GM12878 (cell line): ENCODE measurements at regions not wholly inside any gene's neighbourhood (a gene's known extent, or its start where the extent isn't known, plus 50 kb on each side); places are given as distances from the start of the nearest gene placed in this dataset.

Source experiments
- ATAC-seq: fragments of 200-7000 bp; cut with Tn5 transposase; 3 replicates; pipeline ENCODE4 v1.9.1; 2020; ENCODE audit warnings: mild to moderate bottlenecking, moderate library complexity
- BruUV-seq: library from RNA; stranded (reverse); fragments of 400-500 nt; replicated peaks from 2 replicates; lab custom pipeline; 2021; lab: Mats Ljungman, UMichigan
- CTCF ChIA-PET: fragments of 300-600 bp; sonication (Branson Sonifier 250); formaldehyde crosslinking; extraction: SDS; loops from one replicate; lab custom pipeline; 2021; ENCODE audit warnings: inconsistent platforms; lab: Yijun Ruan, JAX
- POLR2A ChIA-PET: fragments of 350-600 bp; formaldehyde crosslinking; extraction: SDS; loops from one replicate; lab custom pipeline; 2021; ENCODE audit warnings: inconsistent platforms; lab: Charles Lee
- RAD21 ChIA-PET: fragments of 300-600 bp; sonication (Branson Sonifier 250); formaldehyde crosslinking; loops from one replicate; lab custom pipeline; 2023; ENCODE audit warnings: antibody characterized with exemption; ENCODE audit not compliant: unreplicated experiment; lab: Charles Lee
- SMC1A ChIA-PET: fragments of 300-600 bp; sonication (Branson Sonifier 250); formaldehyde crosslinking; loops from one replicate; lab custom pipeline; 2023; ENCODE audit not compliant: unreplicated experiment, uncharacterized antibody; lab: Charles Lee
- DNase-seq: peaks from one replicate; pipeline ENCODE4 v3.0.0-alpha.2; 2011; ENCODE audit warnings: low read depth, low spot score
- FAIRE-seq: peaks from 3 replicates; lab custom pipeline; 2011; peaks lifted over from hg19 to GRCh38; lab: Jason Lieb, UNC
- H2AFZ ChIP-seq: 2 replicates; pipeline ENCODE4 v1.6.0; 2011; ENCODE audit warnings: low read depth, low read length, control low read depth; ENCODE audit not compliant: control insufficient read depth
- H3K27ac ChIP-seq: 2 replicates; pipeline ENCODE4 v1.5.1; 2011; ENCODE audit warnings: control low read depth; ENCODE audit not compliant: control insufficient read depth, insufficient read depth
- H3K27me3 ChIP-seq, 2 experiments: replicated peaks in 1 of 2; 2 replicates each; pipeline versions ENCODE4 v1.6.0 to v1.6.1; 2011; ENCODE audit warnings: low read length in 1 of 2; ENCODE audit not compliant: control insufficient read depth in 2 of 2, insufficient read depth in 2 of 2
- H3K36me3 ChIP-seq, 2 experiments: 2 replicates each; pipeline ENCODE4 v1.5.1; 2011; ENCODE audit warnings: low read length in 1 of 2; ENCODE audit not compliant: control insufficient read depth in 2 of 2, insufficient read depth in 2 of 2
- H3K4me1 ChIP-seq: 2 replicates; pipeline ENCODE4 v1.6.1; 2011; ENCODE audit warnings: mild to moderate bottlenecking, low read length, moderate library complexity, mixed read lengths; ENCODE audit not compliant: control insufficient read depth, insufficient read depth
- H3K4me2 ChIP-seq: 2 replicates; pipeline ENCODE4 v1.6.0; 2011; ENCODE audit warnings: control low read depth; ENCODE audit not compliant: control insufficient read depth, insufficient read depth
- H3K4me3 ChIP-seq: fragments of 200-600 bp; sonication (generic); 2 replicates; pipeline ENCODE4 v1.5.1; 2016
- H3K79me2 ChIP-seq: 2 replicates; pipeline ENCODE4 v1.6.0; 2011; ENCODE audit warnings: low read length; ENCODE audit not compliant: control insufficient read depth, insufficient read depth
- H3K9ac ChIP-seq: 2 replicates; pipeline ENCODE4 v1.8.0; 2011; ENCODE audit warnings: low read length, control low read depth, mixed read lengths; ENCODE audit not compliant: control insufficient read depth, insufficient read depth
- H3K9me3 ChIP-seq: replicated peaks from 3 replicates; pipeline ENCODE4 v1.5.1; 2011; ENCODE audit warnings: mild to moderate bottlenecking, low read length; ENCODE audit not compliant: control insufficient read depth, insufficient read depth
- H4K20me1 ChIP-seq: 2 replicates; pipeline ENCODE4 v1.6.0; 2011; ENCODE audit not compliant: control insufficient read depth, insufficient read depth
- ATF7 ChIP-seq: fragments of 450-650 bp; IDR thresholded peaks from 2 replicates; pipeline ENCODE4 v1.6.1; 2016; ENCODE audit warnings: low read depth, mild to moderate bottlenecking
- CBFB ChIP-seq: IDR thresholded peaks from 2 replicates; pipeline ENCODE4 v1.6.1; 2016; ENCODE audit warnings: antibody characterized with exemption, low read depth
- CBX5 ChIP-seq: sonication (generic); IDR thresholded peaks from 2 replicates; pipeline ENCODE4 v1.6.1; 2016; ENCODE audit warnings: low read depth, moderate library complexity, mild to moderate bottlenecking, inconsistent platforms
- CREM ChIP-seq: IDR thresholded peaks from 2 replicates; pipeline ENCODE4 v1.6.1; 2014; ENCODE audit warnings: antibody characterized with exemption, low read depth
- EP300 ChIP-seq, 2 experiments: fragments of 150-350 bp in 1 of 2; IDR thresholded peaks; 2 replicates each; pipeline ENCODE4 v1.6.1; 2011 to 2012; ENCODE audit warnings: low read depth in 2 of 2, low read length in 2 of 2, borderline replicate concordance in 1 of 2, improper control_type of control experiment in 1 of 2, inconsistent platforms in 1 of 2; ENCODE audit not compliant: control insufficient read depth in 1 of 2
- ETV6 ChIP-seq, 2 experiments: fragments of 450-650 bp in 1 of 2; IDR thresholded peaks in 1 of 2; conservative IDR thresholded peaks in 1 of 2; 2 replicates each; pipeline ENCODE4 v1.6.1; 2014; ENCODE audit warnings: antibody characterized with exemption in 1 of 2, borderline replicate concordance in 1 of 2, low read depth in 1 of 2, mild to moderate bottlenecking in 1 of 2, moderate library complexity in 1 of 2
- IKZF1 ChIP-seq: fragments of 450-650 bp; conservative IDR thresholded peaks from 2 replicates; pipeline ENCODE4 v1.6.1; 2017; ENCODE audit warnings: antibody characterized with exemption, mild to moderate bottlenecking
- MXI1 ChIP-seq: fragments of 150-350 bp; IDR thresholded peaks from 2 replicates; pipeline ENCODE4 v1.6.1; 2011; ENCODE audit warnings: low read depth, mild to moderate bottlenecking, inconsistent platforms, low read length, improper control_type of control experiment
- MYB ChIP-seq: fragments of 150-350 bp; IDR thresholded peaks from 2 replicates; pipeline ENCODE4 v1.6.1; 2014; ENCODE audit warnings: mild to moderate bottlenecking, low read depth, low read length, borderline replicate concordance
- PAX8 ChIP-seq: fragments of 450-650 bp; IDR thresholded peaks from 2 replicates; pipeline ENCODE4 v1.6.1; 2017; ENCODE audit warnings: mild to moderate bottlenecking, moderate library complexity
- RUNX3 ChIP-seq: IDR thresholded peaks from 2 replicates; pipeline ENCODE4 v1.6.1; 2012; ENCODE audit warnings: low read length, inconsistent platforms
- SIN3A ChIP-seq: IDR thresholded peaks from 2 replicates; pipeline ENCODE4 v1.6.1; 2012; ENCODE audit warnings: low read depth, low read length, improper control_type of control experiment
- SUPT20H ChIP-seq: IDR thresholded peaks from 2 replicates; pipeline ENCODE4 v1.6.1; 2011; ENCODE audit warnings: low read depth, mild to moderate bottlenecking, low read length, moderate library complexity, borderline replicate concordance; ENCODE audit not compliant: control insufficient read depth
- TARDBP ChIP-seq: IDR thresholded peaks from 2 replicates; pipeline ENCODE4 v1.6.1; 2016; ENCODE audit warnings: borderline replicate concordance
- TCF3 ChIP-seq: IDR thresholded peaks from 2 replicates; pipeline ENCODE4 v1.6.1; 2012; ENCODE audit warnings: low read depth, mild to moderate bottlenecking, low read length, borderline replicate concordance; ENCODE audit not compliant: insufficient read depth
- YBX1 ChIP-seq: fragments of 450-650 bp; IDR thresholded peaks from 2 replicates; pipeline ENCODE4 v1.6.1; 2016; ENCODE audit warnings: antibody characterized with exemption
- ZNF384 ChIP-seq: IDR thresholded peaks from 2 replicates; pipeline ENCODE4 v1.6.1; 2012; ENCODE audit warnings: low read depth, mild to moderate bottlenecking, low read length, improper control_type of control experiment, borderline replicate concordance
- ZSCAN29 ChIP-seq: fragments of 450-650 bp; IDR thresholded peaks from 2 replicates; pipeline ENCODE4 v1.6.1; 2017; ENCODE audit warnings: mild to moderate bottlenecking, moderate library complexity
- WGBS: methylation state at CpG from one replicate; pipeline ENCODE4 v1.1.6; 2016; ENCODE audit warnings: low lambda C conversion rate; ENCODE audit not compliant: insufficient replicate concordance, insufficient coverage; ENCODE audit errors: missing lambda C conversion rate; 5-methylcytosine and 5-hydroxymethylcytosine counted together
- in situ Hi-C: fragments of 300-500 bp; cut with MboI; formaldehyde crosslinking; loops from 9 replicates; pipeline ENCODE4 v1.14.3; 2018; ENCODE audit warnings: mixed read lengths
- intact Hi-C: fragments of 100-400 bp; cut with micrococcal nuclease; formaldehyde crosslinking; loops from one replicate; pipeline ENCODE4 v1.14.2; 2022; ENCODE audit not compliant: unreplicated experiment
- TF ChIP-seq, protein P1 (sequence below): IDR thresholded peaks from 2 replicates; pipeline ENCODE4 v1.6.1; 2012; ENCODE audit warnings: low read length, inconsistent platforms
- TF ChIP-seq, protein P2 (sequence below), 3 experiments: IDR thresholded peaks in 2 of 3; conservative IDR thresholded peaks in 1 of 3; 2 replicates each; pipeline ENCODE4 v1.5.1; 2011; ENCODE audit warnings: low read depth in 3 of 3, low read length in 3 of 3, mild to moderate bottlenecking in 3 of 3, control low read depth in 2 of 3, moderate library complexity in 2 of 3, inconsistent platforms in 1 of 3, mixed read lengths in 1 of 3; ENCODE audit not compliant: control insufficient read depth in 2 of 3, insufficient read depth in 1 of 3; ENCODE audit errors: extremely low read depth in 1 of 3
- TF ChIP-seq, protein P3 (sequence below): fragments of 450-650 bp; IDR thresholded peaks from 2 replicates; pipeline ENCODE4 v1.6.1; 2017; ENCODE audit warnings: mild to moderate bottlenecking

DNA sequence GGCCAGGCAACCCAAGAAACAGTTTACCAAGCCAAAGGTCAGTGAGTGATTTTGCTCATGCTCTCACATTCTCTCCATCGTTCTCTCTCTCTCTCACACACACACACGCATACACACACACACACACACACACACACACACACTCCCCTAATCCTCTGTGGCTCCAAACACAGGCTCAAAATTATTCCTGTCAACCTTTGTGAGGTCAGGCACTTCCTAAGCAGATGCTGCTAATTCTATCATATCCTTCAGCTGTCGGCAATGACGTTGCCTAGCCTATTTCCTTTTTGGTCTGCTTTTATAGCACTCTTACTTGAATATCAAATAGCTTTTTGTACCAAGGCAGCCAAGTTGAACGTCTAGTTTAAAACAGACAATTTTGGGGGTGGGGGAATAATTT, 98.9 kb upstream of the EGLN3 start:
- ChIA-PET CTCF (interaction anchor here (1.0 to 2.8 kb wide), 6 partner anchors 10 to 209 kb away, joined by 3 to 19 read pairs (median 4); no protein-coding TSS in a partner anchor), RAD21 (interaction anchor here (0.6 to 3.0 kb wide), 5 partner anchors 10 to 85 kb away, joined by 3 to 10 read pairs (median 4); no protein-coding TSS in a partner anchor), POLR2A (interaction anchor here (0.6 to 1.3 kb wide), 2 partner anchors 11 to 46 kb away, joined by 3 to 9 read pairs; no protein-coding TSS in a partner anchor), SMC1A (interaction anchor here (0.6 to 9.3 kb wide), 14 partner anchors 9 to 206 kb away, joined by 3 to 79 read pairs (median 3); no protein-coding TSS in a partner anchor)
- no peaks in the 10 kb centered on the region for H3K79me2 ChIP-seq
- no peak; the same call in 2 of the 3 replicates for ATAC-seq
- no peak for FAIRE-seq
- no peak overlapping the region for H2AFZ ChIP-seq
- no peak for DNase-seq
- BruUV-seq = no TSS peak
- no peaks in the 10 kb centered on the region for H3K27me3 ChIP-seq
- H3K9ac ChIP-seq = no peak overlapping the region
- H3K36me3 ChIP-seq = no peaks in the 10 kb centered on the region
- WGBS = 42% methylated on average over 3 of the region's 5 CpGs
- no peaks in the 10 kb centered on the region for H4K20me1 ChIP-seq
- H3K4me3 ChIP-seq = no peak overlapping the region
- in situ Hi-C loops (no loop called here), intact Hi-C loops (loop anchor here (5.0 kb wide), 1 partner anchor 32 kb away; no protein-coding TSS in a partner anchor)
- peaks cover 17% of the 10 kb centered on the region for H3K4me1 ChIP-seq
- no peaks in the 10 kb centered on the region; the same call in 2 of the 3 replicates for H3K9me3 ChIP-seq
- H3K4me2 ChIP-seq = no peak overlapping the region
- H3K27ac ChIP-seq = no peak overlapping the region
- TF ChIP-seq SIN3A (no peak), TCF3 (no peak), CREM (no peak), ATF7 (0 out of 2 replicates have a peak, but pooled peaks have one; percentile 26), RUNX3 (no peak), IKZF1 (0 out of 2 replicates have a peak, but pooled peaks have one; percentile 31), SUPT20H (no peak), ETV6 (conservative IDR thresholded peaks at IDR 0.05 in 1 of 2, IDR thresholded peaks at IDR 0.05 in 1 of 2; ENCODE audit: borderline replicate concordance in 1 of 2, low read depth in 1 of 2) (no peak), EP300 (IDR thresholded peaks at IDR 0.05; ENCODE audit: borderline replicate concordance in 1 of 2, control insufficient read depth in 1 of 2, low read depth in 2 of 2, low read length in 2 of 2) (no peak), YBX1 (no peak), TARDBP (no peak), MXI1 (no peak), PAX8 (no peak), CBX5 (no peak), MYB (no peak), ZSCAN29 (no peak), ZNF384 (no peak), CBFB (no peak)
- TF ChIP-seq, protein P1, sequence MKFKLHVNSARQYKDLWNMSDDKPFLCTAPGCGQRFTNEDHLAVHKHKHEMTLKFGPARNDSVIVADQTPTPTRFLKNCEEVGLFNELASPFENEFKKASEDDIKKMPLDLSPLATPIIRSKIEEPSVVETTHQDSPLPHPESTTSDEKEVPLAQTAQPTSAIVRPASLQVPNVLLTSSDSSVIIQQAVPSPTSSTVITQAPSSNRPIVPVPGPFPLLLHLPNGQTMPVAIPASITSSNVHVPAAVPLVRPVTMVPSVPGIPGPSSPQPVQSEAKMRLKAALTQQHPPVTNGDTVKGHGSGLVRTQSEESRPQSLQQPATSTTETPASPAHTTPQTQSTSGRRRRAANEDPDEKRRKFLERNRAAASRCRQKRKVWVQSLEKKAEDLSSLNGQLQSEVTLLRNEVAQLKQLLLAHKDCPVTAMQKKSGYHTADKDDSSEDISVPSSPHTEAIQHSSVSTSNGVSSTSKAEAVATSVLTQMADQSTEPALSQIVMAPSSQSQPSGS = no peak
- TF ChIP-seq, protein P2, sequence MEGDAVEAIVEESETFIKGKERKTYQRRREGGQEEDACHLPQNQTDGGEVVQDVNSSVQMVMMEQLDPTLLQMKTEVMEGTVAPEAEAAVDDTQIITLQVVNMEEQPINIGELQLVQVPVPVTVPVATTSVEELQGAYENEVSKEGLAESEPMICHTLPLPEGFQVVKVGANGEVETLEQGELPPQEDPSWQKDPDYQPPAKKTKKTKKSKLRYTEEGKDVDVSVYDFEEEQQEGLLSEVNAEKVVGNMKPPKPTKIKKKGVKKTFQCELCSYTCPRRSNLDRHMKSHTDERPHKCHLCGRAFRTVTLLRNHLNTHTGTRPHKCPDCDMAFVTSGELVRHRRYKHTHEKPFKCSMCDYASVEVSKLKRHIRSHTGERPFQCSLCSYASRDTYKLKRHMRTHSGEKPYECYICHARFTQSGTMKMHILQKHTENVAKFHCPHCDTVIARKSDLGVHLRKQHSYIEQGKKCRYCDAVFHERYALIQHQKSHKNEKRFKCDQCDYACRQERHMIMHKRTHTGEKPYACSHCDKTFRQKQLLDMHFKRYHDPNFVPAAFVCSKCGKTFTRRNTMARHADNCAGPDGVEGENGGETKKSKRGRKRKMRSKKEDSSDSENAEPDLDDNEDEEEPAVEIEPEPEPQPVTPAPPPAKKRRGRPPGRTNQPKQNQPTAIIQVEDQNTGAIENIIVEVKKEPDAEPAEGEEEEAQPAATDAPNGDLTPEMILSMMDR (IDR thresholded peaks at IDR 0.05 in 2 of 3, conservative IDR thresholded peaks at IDR 0.05 in 1 of 3; ENCODE audit: control insufficient read depth in 2 of 3, extremely low read depth in 1 of 3, insufficient read depth in 1 of 3, low read depth in 3 of 3, low read length in 3 of 3) = no peak
- TF ChIP-seq, protein P3, sequence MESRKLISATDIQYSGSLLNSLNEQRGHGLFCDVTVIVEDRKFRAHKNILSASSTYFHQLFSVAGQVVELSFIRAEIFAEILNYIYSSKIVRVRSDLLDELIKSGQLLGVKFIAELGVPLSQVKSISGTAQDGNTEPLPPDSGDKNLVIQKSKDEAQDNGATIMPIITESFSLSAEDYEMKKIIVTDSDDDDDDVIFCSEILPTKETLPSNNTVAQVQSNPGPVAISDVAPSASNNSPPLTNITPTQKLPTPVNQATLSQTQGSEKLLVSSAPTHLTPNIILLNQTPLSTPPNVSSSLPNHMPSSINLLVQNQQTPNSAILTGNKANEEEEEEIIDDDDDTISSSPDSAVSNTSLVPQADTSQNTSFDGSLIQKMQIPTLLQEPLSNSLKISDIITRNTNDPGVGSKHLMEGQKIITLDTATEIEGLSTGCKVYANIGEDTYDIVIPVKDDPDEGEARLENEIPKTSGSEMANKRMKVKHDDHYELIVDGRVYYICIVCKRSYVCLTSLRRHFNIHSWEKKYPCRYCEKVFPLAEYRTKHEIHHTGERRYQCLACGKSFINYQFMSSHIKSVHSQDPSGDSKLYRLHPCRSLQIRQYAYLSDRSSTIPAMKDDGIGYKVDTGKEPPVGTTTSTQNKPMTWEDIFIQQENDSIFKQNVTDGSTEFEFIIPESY = no peak
